ENCODE measurements at regions not wholly inside any gene's neighbourhood (a gene's known extent, or its start where the extent isn't known, plus 50 kb on each side); places are given as distances from the start of the nearest gene placed in this dataset.

- H3K4me3 ChIP-seq (replicated peaks; ENCODE audit: low read depth, low read length) = no peak overlapping the region
- TF ChIP-seq, protein P1, sequence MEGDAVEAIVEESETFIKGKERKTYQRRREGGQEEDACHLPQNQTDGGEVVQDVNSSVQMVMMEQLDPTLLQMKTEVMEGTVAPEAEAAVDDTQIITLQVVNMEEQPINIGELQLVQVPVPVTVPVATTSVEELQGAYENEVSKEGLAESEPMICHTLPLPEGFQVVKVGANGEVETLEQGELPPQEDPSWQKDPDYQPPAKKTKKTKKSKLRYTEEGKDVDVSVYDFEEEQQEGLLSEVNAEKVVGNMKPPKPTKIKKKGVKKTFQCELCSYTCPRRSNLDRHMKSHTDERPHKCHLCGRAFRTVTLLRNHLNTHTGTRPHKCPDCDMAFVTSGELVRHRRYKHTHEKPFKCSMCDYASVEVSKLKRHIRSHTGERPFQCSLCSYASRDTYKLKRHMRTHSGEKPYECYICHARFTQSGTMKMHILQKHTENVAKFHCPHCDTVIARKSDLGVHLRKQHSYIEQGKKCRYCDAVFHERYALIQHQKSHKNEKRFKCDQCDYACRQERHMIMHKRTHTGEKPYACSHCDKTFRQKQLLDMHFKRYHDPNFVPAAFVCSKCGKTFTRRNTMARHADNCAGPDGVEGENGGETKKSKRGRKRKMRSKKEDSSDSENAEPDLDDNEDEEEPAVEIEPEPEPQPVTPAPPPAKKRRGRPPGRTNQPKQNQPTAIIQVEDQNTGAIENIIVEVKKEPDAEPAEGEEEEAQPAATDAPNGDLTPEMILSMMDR (IDR thresholded peaks at IDR 0.05; ENCODE audit: low read depth, low read length, missing control alignments) = no peak
- no peak for DNase-seq (ENCODE audit: extremely low read depth, low read depth)
These were observed 1005.8 kb downstream of the GATA3 start for GRCh38 chr10:9060314-9060713.

GRCh38 chr10:9061871-9062270 is 1007.4 kb downstream of the GATA3 start:
- TF ChIP-seq, protein P1 (IDR thresholded peaks at IDR 0.05; ENCODE audit: low read depth, low read length, missing control alignments) = no peak
- H3K4me3 ChIP-seq (replicated peaks; ENCODE audit: low read depth, low read length) = no peak overlapping the region
- no peak for DNase-seq (ENCODE audit: extremely low read depth, low read depth)

DNA sequence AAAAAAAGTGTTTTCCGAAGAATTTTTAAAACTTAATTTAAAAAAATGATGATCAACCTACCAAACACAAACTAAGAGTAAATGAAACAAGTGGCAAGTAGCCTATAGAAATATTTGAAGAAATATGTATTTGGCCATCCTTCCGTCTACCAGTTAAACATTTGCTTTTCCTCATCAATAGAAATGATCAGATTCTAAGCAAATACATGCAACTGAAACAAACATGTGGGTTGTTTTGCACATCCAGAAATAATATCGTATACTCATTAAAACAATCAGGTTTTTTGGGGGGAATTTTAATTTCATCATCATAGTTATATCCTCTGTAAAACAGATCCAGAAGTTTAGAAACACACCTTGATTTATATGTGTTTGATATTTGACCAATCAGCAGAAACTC is 1011.7 kb downstream of the GATA3 start:
- TF ChIP-seq, protein P1 (IDR thresholded peaks at IDR 0.05; ENCODE audit: low read depth, low read length, missing control alignments) = no peak
- no peak overlapping the region for H3K4me3 ChIP-seq (replicated peaks; ENCODE audit: low read depth, low read length)
- DNase-seq (ENCODE audit: extremely low read depth, low read depth) = no peak

- no peak overlapping the region for H3K4me3 ChIP-seq (replicated peaks; ENCODE audit: low read depth, low read length)
- TF ChIP-seq, protein P1 (IDR thresholded peaks at IDR 0.05; ENCODE audit: low read depth, low read length, missing control alignments) = no peak
- DNase-seq (ENCODE audit: extremely low read depth, low read depth) = no peak
These were observed 1013.5 kb downstream of the GATA3 start for GRCh38 chr10:9068003-9068402.

DNA sequence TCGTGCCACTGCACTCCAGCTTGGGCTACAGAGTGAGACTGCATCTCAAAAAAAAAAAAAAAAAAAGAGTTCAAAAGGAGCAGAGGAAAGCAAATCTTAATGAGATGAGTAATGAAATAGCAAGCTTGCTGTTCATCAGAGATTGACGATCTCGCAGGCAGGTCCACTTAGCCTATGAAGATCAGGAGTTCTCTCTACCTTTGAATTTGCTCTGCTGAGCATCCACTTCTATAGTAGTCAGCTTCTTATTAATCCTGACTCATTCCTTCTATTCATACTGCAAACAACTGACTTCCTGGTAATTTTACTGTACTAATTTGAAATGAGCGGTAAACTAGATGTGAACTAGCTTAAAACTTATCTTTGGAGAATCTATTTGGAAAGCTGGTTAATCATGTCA is 1014.6 kb downstream of the GATA3 start:
- DNase-seq (ENCODE audit: extremely low read depth, low read depth) = no peak
- no peak overlapping the region for H3K4me3 ChIP-seq (replicated peaks; ENCODE audit: low read depth, low read length)
- TF ChIP-seq, protein P1 (IDR thresholded peaks at IDR 0.05; ENCODE audit: low read depth, low read length, missing control alignments) = no peak

- H3K4me3 ChIP-seq (replicated peaks; ENCODE audit: low read depth, low read length) = no peak overlapping the region
- TF ChIP-seq, protein P1 (IDR thresholded peaks at IDR 0.05; ENCODE audit: low read depth, low read length, missing control alignments) = no peak
- DNase-seq (ENCODE audit: extremely low read depth, low read depth) = no peak
These were observed 1020.9 kb downstream of the GATA3 start for GRCh38 chr10:9075420-9075819.

DNA sequence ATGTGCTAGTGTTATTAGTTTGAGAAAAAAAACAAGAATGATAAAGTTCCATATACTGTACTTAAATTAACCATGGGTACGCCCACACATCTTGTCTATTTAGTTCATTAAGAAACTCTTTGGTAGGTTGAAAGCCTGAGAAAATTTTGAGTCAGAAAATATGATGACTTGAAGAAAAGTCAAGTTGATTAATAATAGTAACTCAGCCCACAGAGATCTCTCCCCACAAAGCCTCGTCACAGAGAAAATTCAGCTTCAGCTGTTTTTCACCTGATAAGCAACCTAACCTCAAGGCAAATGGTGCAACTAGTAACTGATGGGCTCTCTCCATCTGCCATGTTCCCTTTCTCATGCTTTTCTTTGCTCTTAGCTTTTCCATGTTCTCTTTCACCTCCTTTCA is 1021.6 kb downstream of the GATA3 start:
- H3K4me3 ChIP-seq (replicated peaks; ENCODE audit: low read depth, low read length) = no peak overlapping the region
- no peak for DNase-seq (ENCODE audit: extremely low read depth, low read depth)
- TF ChIP-seq, protein P1 (IDR thresholded peaks at IDR 0.05; ENCODE audit: low read depth, low read length, missing control alignments) = no peak
